ENCODE measurements at regions not wholly inside any gene's neighbourhood (a gene's known extent, or its start where the extent isn't known, plus 50 kb on each side); places are given as distances from the start of the nearest gene placed in this dataset.
A peak's percentile ranks its signal among the peaks of the same experiment; 100 is the strongest.

GRCh38 chr5:44001675-44002380 lies 387.4 kb downstream of the FGF10 start:
- TF ChIP-seq CTCF (CRISPR knock-in tag; IDR thresholded peaks at IDR 0.05): no peak
- TF ChIP-seq SRF (IDR thresholded peaks at IDR 0.05; ENCODE audit: low read depth, low read length): no peak
- TF ChIP-seq MAFF (IDR thresholded peaks at IDR 0.05; ENCODE audit: low read depth, low read length): no peak
- TF ChIP-seq GATAD2A (CRISPR knock-in tag; IDR thresholded peaks at IDR 0.05): peak; percentile 59
- TF ChIP-seq TFAP4 (IDR thresholded peaks at IDR 0.05; ENCODE audit: borderline replicate concordance, low read depth): no peak
- no peak for TF ChIP-seq ZNF598 (CRISPR knock-in tag; IDR thresholded peaks at IDR 0.05; ENCODE audit: borderline replicate concordance)

All from HepG2 (cell line).